ENCODE measurements at regions not wholly inside any gene's neighbourhood (a gene's known extent, or its start where the extent isn't known, plus 50 kb on each side); places are given as distances from the start of the nearest gene placed in this dataset.

DNA sequence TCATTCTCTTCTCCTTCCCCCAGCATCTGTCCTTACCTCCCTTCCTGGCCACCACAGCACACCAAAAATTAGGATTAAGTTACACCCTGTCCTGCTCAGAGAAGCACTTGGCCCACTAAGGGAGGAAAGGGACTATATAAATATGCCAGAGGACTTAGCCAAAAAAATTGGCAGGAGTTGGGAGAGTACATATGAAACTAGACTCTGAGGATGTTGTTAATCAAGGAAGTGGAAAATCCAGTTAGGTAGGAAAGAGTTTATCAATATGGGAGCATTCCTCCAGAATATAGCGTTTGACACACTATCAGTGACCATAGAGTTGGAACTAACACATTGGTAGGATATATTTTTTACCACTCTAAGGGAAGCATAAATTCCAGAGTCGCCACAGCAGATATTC lies 57.3 kb upstream of the TSHZ2 start:
- no peak overlapping the region for H3K4me3 ChIP-seq (ENCODE audit: low read depth, low read length)
- H3K9me3 ChIP-seq: peaks cover 5% of the 10 kb centered on the region; the same call in 1 of the 2 replicates
- DNase-seq: no peak
- H3K4me1 ChIP-seq: no peaks in the 10 kb centered on the region
- POLR2A ChIA-PET: no interaction called here
- Mint-ChIP-seq H3K36me3 (ENCODE audit: insufficient read depth, unreplicated experiment) (no peaks in the 10 kb centered on the region), H3K4me3 (ENCODE audit: unreplicated experiment) (no peak overlapping the region), H3K9me3 (ENCODE audit: unreplicated experiment) (no peaks in the 10 kb centered on the region), H3K4me1 (ENCODE audit: low read depth, unreplicated experiment) (no peaks in the 10 kb centered on the region), H3K27me3 (ENCODE audit: insufficient read depth, unreplicated experiment) (peaks cover 2% of the 10 kb centered on the region), H3K27ac (ENCODE audit: unreplicated experiment) (no peak overlapping the region)
- BruUV-seq (replicated peaks): no TSS peak
- intact Hi-C loops (cut with micrococcal nuclease; ENCODE audit: unreplicated experiment): no loop called here
- no peaks in the 10 kb centered on the region for H3K27me3 ChIP-seq (replicated peaks; ENCODE audit: control insufficient read depth, insufficient read depth, low read length)
- CTCF ChIA-PET: no interaction called here
- TF ChIP-seq, protein P1, sequence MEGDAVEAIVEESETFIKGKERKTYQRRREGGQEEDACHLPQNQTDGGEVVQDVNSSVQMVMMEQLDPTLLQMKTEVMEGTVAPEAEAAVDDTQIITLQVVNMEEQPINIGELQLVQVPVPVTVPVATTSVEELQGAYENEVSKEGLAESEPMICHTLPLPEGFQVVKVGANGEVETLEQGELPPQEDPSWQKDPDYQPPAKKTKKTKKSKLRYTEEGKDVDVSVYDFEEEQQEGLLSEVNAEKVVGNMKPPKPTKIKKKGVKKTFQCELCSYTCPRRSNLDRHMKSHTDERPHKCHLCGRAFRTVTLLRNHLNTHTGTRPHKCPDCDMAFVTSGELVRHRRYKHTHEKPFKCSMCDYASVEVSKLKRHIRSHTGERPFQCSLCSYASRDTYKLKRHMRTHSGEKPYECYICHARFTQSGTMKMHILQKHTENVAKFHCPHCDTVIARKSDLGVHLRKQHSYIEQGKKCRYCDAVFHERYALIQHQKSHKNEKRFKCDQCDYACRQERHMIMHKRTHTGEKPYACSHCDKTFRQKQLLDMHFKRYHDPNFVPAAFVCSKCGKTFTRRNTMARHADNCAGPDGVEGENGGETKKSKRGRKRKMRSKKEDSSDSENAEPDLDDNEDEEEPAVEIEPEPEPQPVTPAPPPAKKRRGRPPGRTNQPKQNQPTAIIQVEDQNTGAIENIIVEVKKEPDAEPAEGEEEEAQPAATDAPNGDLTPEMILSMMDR (IDR thresholded peaks at IDR 0.05; ENCODE audit: insufficient read depth in 1 of 2, low read depth in 1 of 2, low read length in 1 of 2, severe bottlenecking in 1 of 2, unreplicated experiment in 1 of 2): no peak
- H3K36me3 ChIP-seq (ENCODE audit: control insufficient read depth, insufficient read depth, low read length): no peaks in the 10 kb centered on the region

- Mint-ChIP-seq H3K27me3 (ENCODE audit: insufficient read depth, unreplicated experiment) (peaks cover 3% of the 10 kb centered on the region), H3K9me3 (ENCODE audit: unreplicated experiment) (no peaks in the 10 kb centered on the region), H3K27ac (ENCODE audit: unreplicated experiment) (no peak overlapping the region), H3K4me1 (ENCODE audit: low read depth, unreplicated experiment) (no peaks in the 10 kb centered on the region), H3K36me3 (ENCODE audit: insufficient read depth, unreplicated experiment) (no peaks in the 10 kb centered on the region), H3K4me3 (ENCODE audit: unreplicated experiment) (no peak overlapping the region)
- no peak overlapping the region for H3K4me3 ChIP-seq (ENCODE audit: low read depth, low read length)
- intact Hi-C loops (cut with micrococcal nuclease; ENCODE audit: unreplicated experiment): no loop called here
- H3K27me3 ChIP-seq (replicated peaks; ENCODE audit: control insufficient read depth, insufficient read depth, low read length): no peaks in the 10 kb centered on the region
- H3K36me3 ChIP-seq (ENCODE audit: control insufficient read depth, insufficient read depth, low read length): no peaks in the 10 kb centered on the region
- CTCF ChIA-PET: no interaction called here
- DNase-seq: no peak
- H3K9me3 ChIP-seq: peaks cover 5% of the 10 kb centered on the region; the same call in 1 of the 2 replicates
- TF ChIP-seq, protein P1 (IDR thresholded peaks at IDR 0.05; ENCODE audit: insufficient read depth in 1 of 2, low read depth in 1 of 2, low read length in 1 of 2, severe bottlenecking in 1 of 2, unreplicated experiment in 1 of 2): no peak
- BruUV-seq (replicated peaks): no TSS peak
- no peaks in the 10 kb centered on the region for H3K4me1 ChIP-seq
- POLR2A ChIA-PET: no interaction called here
Observed at GRCh38 chr20:52913650-52914387, 58.3 kb upstream of the TSHZ2 start.

DNA sequence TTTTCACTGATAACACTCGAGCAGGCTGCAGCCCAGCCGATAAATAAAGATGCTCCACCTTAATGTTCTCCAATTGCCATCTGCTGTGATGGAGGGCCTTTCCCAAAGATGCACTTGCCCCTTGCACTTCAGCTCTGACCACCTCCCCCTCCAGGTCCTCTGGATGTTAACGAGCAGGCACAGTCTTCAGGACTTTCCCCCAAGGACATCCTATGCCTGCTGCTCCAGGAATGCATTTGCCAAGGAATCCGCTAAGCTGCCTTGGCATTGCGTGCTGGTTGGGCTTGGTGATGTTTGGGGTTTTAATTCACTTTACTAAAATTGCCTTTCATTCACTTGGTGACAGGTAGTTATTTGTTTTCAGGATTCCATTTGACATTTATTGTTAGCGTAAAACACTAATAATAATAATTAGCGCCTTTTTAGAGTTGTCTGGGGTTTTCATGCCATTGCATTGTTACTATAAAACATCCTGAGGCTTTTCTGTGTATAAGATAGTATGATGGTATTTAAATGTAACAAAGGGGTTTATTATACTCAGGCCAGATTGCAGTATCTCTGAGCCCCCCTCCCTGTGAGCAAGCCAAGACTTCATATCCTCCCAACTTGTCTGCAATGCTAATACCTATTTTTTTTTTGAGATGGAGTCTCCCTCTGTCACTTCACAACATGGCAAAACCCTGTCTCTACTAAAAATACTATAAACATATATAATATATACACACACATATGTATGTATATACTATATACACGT lies 66.7 kb upstream of the TSHZ2 start:
- ChIA-PET POLR2A (no interaction called here), CTCF (no interaction called here)
- no peak overlapping the region for H3K4me3 Mint-ChIP-seq (ENCODE audit: unreplicated experiment)
- Histone ChIP-seq H3K27me3 (replicated peaks; ENCODE audit: control insufficient read depth, insufficient read depth, low read length) (no peaks in the 10 kb centered on the region), H3K36me3 (ENCODE audit: control insufficient read depth, insufficient read depth, low read length) (no peaks in the 10 kb centered on the region), H3K9me3 (no peaks in the 10 kb centered on the region), H3K4me1 (no peaks in the 10 kb centered on the region), H3K4me3 (ENCODE audit: low read depth, low read length) (no peak overlapping the region)
- H3K36me3 Mint-ChIP-seq (ENCODE audit: insufficient read depth, unreplicated experiment): no peaks in the 10 kb centered on the region
- H3K4me1 Mint-ChIP-seq (ENCODE audit: low read depth, unreplicated experiment): peaks cover 9% of the 10 kb centered on the region
- DNase-seq: no peak
- no peaks in the 10 kb centered on the region for H3K9me3 Mint-ChIP-seq (ENCODE audit: unreplicated experiment)
- intact Hi-C loops (cut with micrococcal nuclease; ENCODE audit: unreplicated experiment): no loop called here
- no TSS peak for BruUV-seq (replicated peaks)
- peaks cover 3% of the 10 kb centered on the region for H3K27me3 Mint-ChIP-seq (ENCODE audit: insufficient read depth, unreplicated experiment)
- TF ChIP-seq, protein P1 (IDR thresholded peaks at IDR 0.05; ENCODE audit: insufficient read depth in 1 of 2, low read depth in 1 of 2, low read length in 1 of 2, severe bottlenecking in 1 of 2, unreplicated experiment in 1 of 2): no peak
- no peak overlapping the region for H3K27ac Mint-ChIP-seq (ENCODE audit: unreplicated experiment)
